ENCODE measurements at regions not wholly inside any gene's neighbourhood (a gene's known extent, or its start where the extent isn't known, plus 50 kb on each side); places are given as distances from the start of the nearest gene placed in this dataset.

- Histone ChIP-seq H3K9ac (no peak overlapping the region), H3K27ac (no peak overlapping the region), H3K4me2 (peak overlapping the region in 1 of 11 experiments; percentile 17; a peak in 1 of 22 replicates), H3K4me3 (no peak overlapping the region), H4K20me1 (no peaks in the 10 kb centered on the region), H3K4me1 (peaks cover 0 to 35% (median 0%) of the 10 kb centered on the region in 10 experiments; a peak in 4 of 20 replicates), H3K36me3 (no peaks in the 10 kb centered on the region), H3K9me3 (replicated peaks in 1 of 11) (no peaks in the 10 kb centered on the region), H3K27me3 (no peaks in the 10 kb centered on the region)
- TF ChIP-seq Cebpa-rat (IDR thresholded peaks at IDR 0.05): no peak
Measured at GRCh38 chr6:4593951-4594350, 182.3 kb upstream of the CDYL start.

GRCh38 chr6:4592026-4592425 lies 184.2 kb upstream of the CDYL start:
- no peak overlapping the region for H3K9ac ChIP-seq
- no peak overlapping the region for H3K27ac ChIP-seq
- no peak for TF ChIP-seq Cebpa-rat (IDR thresholded peaks at IDR 0.05)

GRCh38 chr6:4591218-4591617 lies 185.0 kb upstream of the CDYL start:
- H3K9me3 ChIP-seq (replicated peaks in 1 of 11): no peaks in the 10 kb centered on the region

More at GRCh38 chr6:4592026-4592425, 184.2 kb upstream of the CDYL start:
- Histone ChIP-seq H3K4me2 (peak overlapping the region in 2 of 11 experiments; percentile 28 to 47; a peak in 4 of 22 replicates), H3K27me3 (no peaks in the 10 kb centered on the region), H3K4me1 (peaks cover 0 to 29% (median 0%) of the 10 kb centered on the region in 10 experiments; a peak in 4 of 20 replicates), H3K4me3 (no peak overlapping the region), H3K36me3 (no peaks in the 10 kb centered on the region), H4K20me1 (no peaks in the 10 kb centered on the region), H3K9me3 (replicated peaks in 1 of 11) (no peaks in the 10 kb centered on the region)

GRCh38 chr6:4589295-4589694 lies 186.9 kb upstream of the CDYL start:
- H3K36me3 ChIP-seq: no peaks in the 10 kb centered on the region
- peaks cover 0 to 28% (median 0%) of the 10 kb centered on the region in 10 experiments; a peak in 4 of 20 replicates for H3K4me1 ChIP-seq
- H3K9me3 ChIP-seq (replicated peaks in 1 of 11): no peaks in the 10 kb centered on the region
- no peaks in the 10 kb centered on the region for H4K20me1 ChIP-seq
- no peak overlapping the region for H3K9ac ChIP-seq
- H3K4me2 ChIP-seq: no peak overlapping the region
- H3K4me3 ChIP-seq: no peak overlapping the region
- no peak for TF ChIP-seq Cebpa-rat (IDR thresholded peaks at IDR 0.05)
- no peak overlapping the region for H3K27ac ChIP-seq
- no peaks in the 10 kb centered on the region for H3K27me3 ChIP-seq

More at GRCh38 chr6:4591218-4591617, 185.0 kb upstream of the CDYL start:
- Histone ChIP-seq H3K4me2 (peak overlapping the region in 1 of 11 experiments; percentile 28; a peak in 1 of 22 replicates), H3K4me1 (peaks cover 0 to 29% (median 0%) of the 10 kb centered on the region in 10 experiments; a peak in 4 of 20 replicates), H3K4me3 (no peak overlapping the region), H3K36me3 (no peaks in the 10 kb centered on the region), H4K20me1 (no peaks in the 10 kb centered on the region), H3K9ac (no peak overlapping the region), H3K27me3 (no peaks in the 10 kb centered on the region), H3K27ac (no peak overlapping the region)
- no peak for TF ChIP-seq Cebpa-rat (IDR thresholded peaks at IDR 0.05)

- H3K36me3 ChIP-seq: no peaks in the 10 kb centered on the region
- no peak overlapping the region for H3K9ac ChIP-seq
- TF ChIP-seq Cebpa-rat (IDR thresholded peaks at IDR 0.05): no peak
- H3K27ac ChIP-seq: no peak overlapping the region
- H3K4me3 ChIP-seq: no peak overlapping the region
- H3K27me3 ChIP-seq: no peaks in the 10 kb centered on the region
- no peaks in the 10 kb centered on the region for H4K20me1 ChIP-seq
- H3K4me2 ChIP-seq: no peak overlapping the region
- H3K4me1 ChIP-seq: peaks cover 0 to 21% (median 0%) of the 10 kb centered on the region in 10 experiments; a peak in 4 of 20 replicates
- H3K9me3 ChIP-seq (replicated peaks in 1 of 11): no peaks in the 10 kb centered on the region
Measured at GRCh38 chr6:4588581-4588980, 187.6 kb upstream of the CDYL start.

GRCh38 chr6:4588163-4588562 lies 188.0 kb upstream of the CDYL start:
- Histone ChIP-seq H3K4me1 (peaks cover 0 to 17% (median 0%) of the 10 kb centered on the region in 10 experiments; a peak in 4 of 20 replicates), H3K9ac (no peak overlapping the region), H3K4me3 (no peak overlapping the region), H3K27ac (no peak overlapping the region), H3K27me3 (no peaks in the 10 kb centered on the region), H3K36me3 (no peaks in the 10 kb centered on the region), H3K9me3 (replicated peaks in 1 of 11) (no peaks in the 10 kb centered on the region), H4K20me1 (no peaks in the 10 kb centered on the region), H3K4me2 (no peak overlapping the region)
- TF ChIP-seq Cebpa-rat (IDR thresholded peaks at IDR 0.05): no peak

GRCh38 chr6:4587171-4587570 lies 189.0 kb upstream of the CDYL start:
- H3K9ac ChIP-seq: no peak overlapping the region
- H3K27me3 ChIP-seq: no peaks in the 10 kb centered on the region
- H4K20me1 ChIP-seq: no peaks in the 10 kb centered on the region
- TF ChIP-seq Cebpa-rat (IDR thresholded peaks at IDR 0.05): no peak
- H3K36me3 ChIP-seq: no peaks in the 10 kb centered on the region
- no peak overlapping the region for H3K4me3 ChIP-seq
- H3K4me1 ChIP-seq: peaks cover 0 to 9% (median 0%) of the 10 kb centered on the region in 10 experiments; a peak in 4 of 20 replicates
- no peak overlapping the region for H3K27ac ChIP-seq
- no peaks in the 10 kb centered on the region for H3K9me3 ChIP-seq (replicated peaks in 1 of 11)
- no peak overlapping the region for H3K4me2 ChIP-seq

- H3K27ac ChIP-seq: no peak overlapping the region
- H3K9ac ChIP-seq: no peak overlapping the region
- H3K4me1 ChIP-seq: peaks cover 0 to 5% (median 0%) of the 10 kb centered on the region in 10 experiments; a peak in 2 of 20 replicates
- no peaks in the 10 kb centered on the region for H3K36me3 ChIP-seq
- no peaks in the 10 kb centered on the region for H3K27me3 ChIP-seq
- H3K9me3 ChIP-seq (replicated peaks in 1 of 11): no peaks in the 10 kb centered on the region
- no peaks in the 10 kb centered on the region for H4K20me1 ChIP-seq
- no peak for TF ChIP-seq Cebpa-rat (IDR thresholded peaks at IDR 0.05)
- H3K4me3 ChIP-seq: no peak overlapping the region
- H3K4me2 ChIP-seq: no peak overlapping the region
Measured at GRCh38 chr6:4586469-4586859, 189.7 kb upstream of the CDYL start.

GRCh38 chr6:4585682-4586468 lies 190.3 kb upstream of the CDYL start:
- no peak overlapping the region for H3K4me2 ChIP-seq
- no peak overlapping the region for H3K9ac ChIP-seq
- H3K4me3 ChIP-seq: no peak overlapping the region
- no peak for TF ChIP-seq Cebpa-rat (IDR thresholded peaks at IDR 0.05)
- H4K20me1 ChIP-seq: no peaks in the 10 kb centered on the region
- no peaks in the 10 kb centered on the region for H3K36me3 ChIP-seq
- H3K27ac ChIP-seq: no peak overlapping the region
- H3K4me1 ChIP-seq: 0 out of 20 replicates have a peak, but pooled peaks cover 0 to 4% (median 0%) of the 10 kb centered on the region in 10 experiments
- no peaks in the 10 kb centered on the region for H3K9me3 ChIP-seq (replicated peaks in 1 of 11)
- no peaks in the 10 kb centered on the region for H3K27me3 ChIP-seq

All from BLaER1 treated with 17β-estradiol and CSF1 and Interleukin-3, amounts not matched to agents 10 nM and 100 nM (cell line).